Esophagus muscularis mucosa (tissue), 3 donors: ENCODE measurements at regions not wholly inside any gene's neighbourhood (a gene's known extent, or its start where the extent isn't known, plus 50 kb on each side); places are given as distances from the start of the nearest gene placed in this dataset.

ENCODE experiments used
- CTCF ChIP-seq, 3 experiments: fragments of 200-600 bp in 2 of 3; fragments of 450-650 bp in 1 of 3; sonication (generic) in 2 of 3; IDR thresholded peaks; one replicate each; pipeline ENCODE4 v1.5.1; 2017 to 2019; ENCODE audit warnings: antibody characterized with exemption in 3 of 3, mild to moderate bottlenecking in 2 of 3, moderate library complexity in 1 of 3
- POLR2A ChIP-seq: fragments of 450-650 bp; IDR thresholded peaks from one replicate; pipeline ENCODE4 v1.6.1; 2017; ENCODE audit warnings: antibody characterized with exemption, moderate library complexity, mild to moderate bottlenecking, low read depth
- POLR2AphosphoS5 ChIP-seq, 2 donors: sonication (generic); formaldehyde crosslinking; IDR thresholded peaks; one replicate each; pipeline ENCODE4 v1.6.1; 2017; ENCODE audit warnings: antibody characterized with exemption in 2 of 2

GRCh38 chr21:35314857-35315582 lies 265.9 kb upstream of the RUNX1 start:
- no peak for TF ChIP-seq CTCF (IDR thresholded peaks at IDR 0.05)
- no peak for TF ChIP-seq POLR2A
- TF ChIP-seq POLR2AphosphoS5 (IDR thresholded peaks at IDR 0.05), result no peak
